Gastroesophageal sphincter (tissue), 3 donors: ENCODE measurements at regions not wholly inside any gene's neighbourhood (a gene's known extent, or its start where the extent isn't known, plus 50 kb on each side); places are given as distances from the start of the nearest gene placed in this dataset.

Experiments
- CTCF ChIP-seq, 4 experiments: fragments of 200-600 bp in 2 of 4; fragments of 450-650 bp in 2 of 4; sonication (generic) in 1 of 4; IDR thresholded peaks; one replicate each; pipeline ENCODE4 v1.5.1; 2017 to 2019; ENCODE audit warnings: antibody characterized with exemption in 4 of 4, mild to moderate bottlenecking in 2 of 4, moderate library complexity in 2 of 4
- POLR2A ChIP-seq, 2 donors: fragments of 450-650 bp; IDR thresholded peaks; one replicate each; pipeline ENCODE4 v1.6.1; 2017; ENCODE audit warnings: antibody characterized with exemption in 2 of 2, mild to moderate bottlenecking in 2 of 2, moderate library complexity in 1 of 2

- TF ChIP-seq CTCF (IDR thresholded peaks at IDR 0.05) (no peak), POLR2A (IDR thresholded peaks at IDR 0.05) (no peak)
Measured at GRCh38 chr6:91132461-91132860, 545.6 kb upstream of the MAP3K7 start.
